ENCODE measurements at regions not wholly inside any gene's neighbourhood (a gene's known extent, or its start where the extent isn't known, plus 50 kb on each side); places are given as distances from the start of the nearest gene placed in this dataset.
"Not testable (repeated sequence)": the region's sequence is repeated elsewhere in the genome, so short reads cannot be mapped to it uniquely, and the experiment has no call there.

DNA sequence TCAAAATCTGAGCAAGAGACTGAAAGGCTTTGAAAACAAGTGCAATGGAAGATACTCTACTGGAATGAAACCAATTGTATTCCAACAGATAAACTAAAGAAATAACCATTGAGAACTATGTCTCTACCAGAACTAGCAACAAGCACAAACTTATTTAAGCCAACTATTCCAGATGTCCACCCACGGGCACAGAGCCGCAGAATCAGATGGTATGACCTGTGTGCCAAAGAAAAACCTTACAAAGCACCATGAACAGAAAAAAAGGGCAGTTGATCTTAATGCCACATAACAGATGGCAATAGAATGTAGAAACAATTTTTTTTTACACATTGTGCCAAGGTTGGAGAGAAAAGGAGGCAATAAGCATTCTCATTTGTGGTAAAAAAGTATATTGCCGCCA, 269.3 kb upstream of the ADGRL3 start:
- no peak for DNase-seq

DNA sequence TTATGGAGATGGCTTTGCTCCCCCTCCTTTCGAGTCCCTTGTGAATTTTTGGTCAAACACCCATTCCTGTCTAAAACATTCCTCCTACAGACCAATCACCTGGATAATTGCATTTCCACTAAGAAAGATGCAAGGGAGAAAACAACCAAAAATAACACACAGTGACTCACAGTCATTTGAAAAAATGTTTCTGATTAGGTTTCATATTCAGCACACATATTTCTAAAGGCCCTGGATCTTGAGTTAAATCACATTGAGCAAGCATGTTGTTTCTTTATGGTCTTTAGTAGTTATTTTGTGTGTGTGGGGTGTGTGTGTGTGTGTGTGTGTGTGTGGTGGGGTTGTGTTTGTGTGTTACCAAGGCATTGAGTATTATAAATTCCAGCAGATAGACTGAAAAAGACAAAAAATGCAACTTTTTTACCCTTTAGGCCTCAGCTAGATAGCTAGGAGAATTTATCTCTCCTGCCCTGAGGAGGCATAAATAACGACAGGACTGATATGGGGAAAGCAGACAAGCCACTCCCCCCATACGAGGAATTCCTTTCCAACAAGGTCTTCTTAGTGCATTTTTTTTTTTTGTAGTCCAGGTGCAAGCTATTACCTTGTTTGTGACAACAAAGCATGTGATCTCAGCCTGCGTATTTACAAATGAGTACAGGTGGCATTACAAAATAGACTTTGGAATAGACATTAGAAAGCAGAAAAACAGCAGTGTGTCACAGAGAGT, 265.4 kb upstream of the ADGRL3 start:
- DNase-seq, result no peak

DNA sequence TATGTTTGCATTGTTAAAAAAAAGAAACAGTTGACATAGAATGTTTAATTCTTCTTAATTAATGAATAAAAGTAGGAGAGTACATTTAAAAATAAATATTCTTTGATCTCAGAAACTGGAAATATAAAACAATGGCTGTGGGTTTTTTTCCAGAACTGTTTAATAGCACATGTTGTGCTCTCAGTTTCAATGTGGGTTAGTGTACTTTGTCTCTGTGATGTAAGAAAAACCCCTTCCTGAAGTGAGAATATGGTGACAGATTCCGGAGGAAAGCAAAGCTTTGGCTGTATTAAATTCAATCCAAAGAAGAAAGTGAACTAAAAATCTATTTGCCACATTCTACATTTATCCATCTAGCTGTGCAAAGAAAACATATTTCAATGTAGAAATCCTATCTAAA, 261.9 kb upstream of the ADGRL3 start:
- no peak for DNase-seq

DNA sequence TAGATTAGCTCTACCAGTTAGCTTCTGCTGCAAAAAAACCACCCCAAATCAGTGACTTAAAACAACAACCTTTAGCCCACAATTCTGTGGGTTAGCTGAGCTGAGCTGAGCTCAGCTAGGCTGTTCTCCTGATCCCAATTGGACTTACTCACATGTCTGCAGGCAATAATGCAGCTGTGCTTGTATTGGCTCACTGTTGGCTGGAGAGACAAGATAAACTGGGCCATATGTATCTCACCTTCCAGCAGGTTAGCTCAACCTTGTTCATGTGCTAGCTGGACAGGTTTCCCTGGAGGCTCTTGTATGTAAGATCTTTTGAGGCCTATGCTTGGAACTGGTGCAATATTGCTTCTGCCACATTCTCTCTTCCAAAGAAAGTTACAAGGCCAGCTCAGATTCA, 261.5 kb upstream of the ADGRL3 start:
- no peak for DNase-seq

GRCh38 chr4:60944060-60944459, 256.1 kb upstream of the ADGRL3 start:
- no peak for DNase-seq

DNA sequence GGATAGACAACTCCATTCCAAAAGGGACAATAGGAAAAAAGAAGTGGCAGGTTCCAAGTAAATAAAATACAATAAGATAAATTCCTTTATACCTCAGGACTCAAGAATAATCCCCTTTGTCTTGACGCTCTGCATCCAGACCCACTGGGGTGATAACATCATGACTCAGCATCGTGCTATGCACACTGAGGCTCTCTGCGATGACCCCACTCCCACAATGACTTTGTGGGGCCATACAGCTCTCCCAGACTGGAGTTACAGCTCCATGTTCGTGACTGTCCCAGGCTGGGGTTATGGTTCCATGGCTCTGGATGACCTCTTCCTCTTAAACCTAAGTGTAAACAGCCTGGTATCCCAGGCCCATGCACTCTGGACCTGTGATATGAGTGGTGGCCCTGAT, 254.5 kb upstream of the ADGRL3 start:
- no peak for DNase-seq

GRCh38 chr4:60948008-60948407, 252.1 kb upstream of the ADGRL3 start:
- no peak for DNase-seq

DNA sequence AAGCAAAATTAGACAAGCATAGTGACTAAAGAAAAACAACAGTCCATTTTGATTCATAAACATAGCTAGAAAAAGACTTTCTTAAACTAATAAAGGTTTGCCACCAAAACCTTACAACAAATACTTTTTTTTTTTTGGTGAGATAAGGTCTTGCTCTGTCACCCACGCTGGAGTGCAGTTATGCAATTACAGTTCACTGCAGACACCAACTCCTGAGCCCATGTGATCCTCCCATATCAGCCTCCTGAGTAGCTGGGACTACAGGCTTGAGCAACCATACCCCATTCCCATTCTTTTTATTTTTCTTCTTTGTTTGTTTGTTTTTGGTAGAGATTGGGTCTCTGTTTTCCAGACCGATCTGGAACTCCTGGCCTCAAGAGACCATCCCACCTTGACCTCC, 247.2 kb upstream of the ADGRL3 start:
- no peak for DNase-seq

DNA sequence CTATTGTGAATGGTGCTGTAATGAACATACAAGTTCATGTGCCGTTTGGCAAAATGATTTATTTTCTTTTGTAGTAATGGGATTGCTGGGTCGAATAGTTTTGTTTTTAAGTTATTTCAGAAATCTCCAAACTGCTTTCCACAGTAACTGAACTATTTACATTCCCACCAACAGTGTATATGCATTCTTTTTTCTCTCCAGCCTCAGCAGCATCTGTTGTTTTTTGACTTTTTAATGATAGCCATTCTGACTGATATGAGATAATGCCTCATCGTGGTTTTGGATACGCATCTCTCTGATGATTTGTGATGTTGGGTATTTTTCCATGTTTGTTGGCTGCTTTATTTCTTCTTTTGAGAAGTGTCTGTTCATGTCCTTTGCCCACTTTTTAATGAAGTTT, 246.3 kb upstream of the ADGRL3 start:
- no peak for DNase-seq

- no peak for DNase-seq
Measured at GRCh38 chr4:60962286-60962685, 237.8 kb upstream of the ADGRL3 start.

- DNase-seq, result no peak
Measured at GRCh38 chr4:60981534-60981933, 218.6 kb upstream of the ADGRL3 start.

DNA sequence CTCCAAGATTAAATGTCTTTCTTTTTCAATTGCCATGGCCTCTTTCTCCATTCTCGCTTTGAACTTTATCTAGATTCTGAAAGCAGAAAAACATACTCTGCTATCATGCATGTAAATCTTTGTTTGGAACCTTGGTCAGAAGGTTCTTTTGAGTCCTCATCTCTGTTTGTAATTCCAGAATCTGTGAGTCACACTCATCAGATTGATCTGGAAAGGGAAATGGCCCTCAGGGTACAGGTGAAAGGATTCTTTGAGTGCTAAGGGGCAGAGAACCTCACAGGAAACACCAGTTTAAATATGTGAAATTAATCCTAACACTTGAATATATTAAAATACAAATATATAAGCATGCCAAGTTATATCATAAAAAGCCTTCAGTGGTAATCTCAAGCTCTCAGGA, 211.0 kb upstream of the ADGRL3 start:
- DNase-seq, result no peak

- DNase-seq, result no peak
Measured at GRCh38 chr4:60992037-60992436, 208.1 kb upstream of the ADGRL3 start.

- no peak for DNase-seq
Measured at GRCh38 chr4:61003301-61003700, 196.8 kb upstream of the ADGRL3 start.

DNA sequence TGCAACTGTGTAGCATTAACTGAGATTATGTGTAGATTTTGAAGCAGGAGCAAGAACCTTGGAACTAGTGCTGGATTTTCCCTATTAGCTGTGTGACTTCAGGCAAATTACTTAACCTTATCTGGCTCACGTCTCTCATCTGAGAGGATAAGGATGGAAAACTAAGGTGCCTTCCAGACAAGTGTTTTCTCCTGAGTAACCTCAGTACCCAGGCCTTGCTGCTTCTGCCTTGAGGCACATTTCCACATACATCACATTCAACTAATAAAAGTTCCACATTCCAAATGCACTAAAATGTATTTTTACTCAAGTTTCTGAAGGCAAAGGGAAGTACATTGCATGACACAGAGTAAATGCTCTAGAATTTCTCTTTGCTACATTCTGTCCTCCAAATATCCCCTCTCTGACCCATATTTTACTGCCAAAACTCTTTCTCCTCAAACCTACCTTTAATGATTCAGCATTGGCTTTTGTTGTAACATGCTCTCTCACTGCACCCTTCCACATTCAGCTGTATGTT, 195.4 kb upstream of the ADGRL3 start:
- no peak for DNase-seq

DNA sequence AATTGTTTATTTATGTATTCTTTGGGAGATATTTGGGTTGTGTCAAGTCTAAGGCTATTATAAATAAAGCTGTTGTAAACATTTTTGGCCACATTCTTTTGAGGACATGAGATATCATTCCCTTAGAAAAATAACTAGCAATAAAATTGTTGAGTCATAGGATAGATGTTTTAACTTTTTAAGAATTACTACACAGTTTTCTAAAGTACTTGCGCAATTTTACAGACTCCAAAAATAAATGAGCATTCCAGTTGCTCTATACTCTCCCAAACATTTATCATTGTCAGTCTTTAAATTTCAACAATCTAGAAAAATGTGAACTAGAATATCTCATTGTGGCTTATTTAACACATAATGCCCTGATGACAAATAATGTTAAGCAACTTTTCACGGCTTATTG, 189.1 kb upstream of the ADGRL3 start:
- DNase-seq, result no peak

DNA sequence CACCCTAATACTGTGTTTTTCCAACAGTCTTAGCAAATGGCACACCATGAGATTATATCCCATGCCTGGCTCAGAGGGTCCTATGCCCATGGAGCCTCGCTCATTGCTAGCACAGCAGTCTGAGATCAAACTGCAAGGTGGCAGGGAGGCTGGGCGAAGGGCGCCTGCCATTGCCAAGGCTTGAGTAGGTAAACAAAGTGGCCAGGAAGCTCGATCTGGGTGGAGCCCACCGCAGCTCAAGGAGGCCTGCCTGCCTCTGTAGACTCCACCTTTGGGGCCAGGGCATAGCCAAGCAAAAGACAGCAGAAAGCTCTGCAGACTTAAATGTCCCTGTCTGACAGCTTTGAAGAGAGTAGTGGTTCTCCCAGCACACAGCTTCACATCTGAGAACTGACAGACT, 188.2 kb upstream of the ADGRL3 start:
- not testable (repeated sequence) for DNase-seq

DNA sequence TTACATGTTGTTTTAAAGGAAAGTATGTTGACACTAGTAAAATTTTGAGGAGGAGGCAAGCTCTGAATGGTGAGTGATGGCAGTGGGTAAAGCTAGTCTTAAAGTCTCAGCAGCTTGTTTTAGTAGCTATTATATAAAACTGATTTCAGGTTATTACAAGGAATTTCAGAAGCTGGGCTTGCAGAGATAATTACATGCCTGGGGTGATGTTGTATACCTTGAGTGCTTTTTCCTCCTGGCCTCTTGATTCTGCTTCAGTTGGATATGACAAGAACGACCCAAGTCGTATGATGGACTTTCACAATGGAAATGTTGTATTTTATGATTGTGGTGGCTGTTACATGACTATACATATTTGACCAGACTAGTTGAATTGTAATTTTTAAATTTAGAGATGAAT, 175.5 kb upstream of the ADGRL3 start:
- DNase-seq, result no peak

DNA sequence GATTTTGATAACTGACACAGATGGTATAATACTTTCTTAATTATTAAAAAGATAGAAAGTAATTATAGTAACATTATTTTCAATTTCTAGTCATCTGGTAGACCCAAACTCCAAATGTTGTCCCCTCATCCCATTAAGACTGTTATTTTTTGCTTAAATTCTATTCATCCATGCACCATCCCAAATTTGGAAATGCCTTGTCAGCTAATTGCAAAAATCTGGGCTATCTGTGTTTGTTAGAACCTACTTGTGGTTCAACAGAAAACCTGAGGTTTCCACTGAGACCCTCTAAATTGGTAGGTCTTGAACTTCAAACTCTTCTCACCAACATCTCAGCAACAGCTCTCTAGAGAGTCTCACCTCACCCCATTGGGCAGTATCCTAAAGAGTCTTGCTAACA, 172.2 kb upstream of the ADGRL3 start:
- DNase-seq, result no peak

- no peak for DNase-seq
Measured at GRCh38 chr4:61036071-61036684, 163.9 kb upstream of the ADGRL3 start.

DNA sequence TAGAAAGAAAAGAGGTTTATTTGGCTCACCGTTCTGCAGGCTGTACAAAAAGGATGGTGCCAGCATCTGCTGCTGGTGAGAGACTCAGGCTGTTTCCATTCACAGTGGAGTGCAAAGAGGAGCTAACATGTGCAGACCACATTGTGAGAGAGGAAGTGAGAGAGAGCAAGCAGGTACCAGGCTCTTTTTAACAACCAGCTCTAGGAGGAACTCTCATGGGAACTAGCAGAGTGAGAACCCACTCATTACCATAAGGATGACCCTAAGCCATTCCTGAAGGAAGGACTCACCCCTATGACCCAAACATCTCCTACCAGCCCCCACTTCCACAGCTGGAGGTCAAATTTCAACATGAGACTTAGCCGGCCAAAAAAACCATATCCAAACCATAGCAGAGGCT, 158.6 kb upstream of the ADGRL3 start:
- no peak for DNase-seq

DNA sequence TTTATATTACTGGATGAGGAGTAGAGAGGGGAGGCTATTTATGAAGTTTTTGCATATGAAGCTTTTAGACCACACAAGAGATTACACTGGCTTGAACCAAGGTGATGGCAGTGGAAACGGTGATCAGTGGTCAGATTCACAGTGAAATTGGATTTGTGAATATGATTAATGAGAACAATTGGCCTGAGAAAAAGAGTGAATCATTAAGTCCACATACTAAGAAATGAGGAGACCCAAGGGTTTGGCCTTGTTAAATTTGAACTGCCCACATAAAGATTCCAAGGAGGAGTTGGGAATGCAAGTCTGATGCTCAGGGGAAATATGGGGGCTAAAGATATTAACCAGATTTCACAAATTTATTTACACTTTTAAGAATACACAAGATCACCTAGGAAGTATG, 155.3 kb upstream of the ADGRL3 start:
- DNase-seq, result no peak

DNA sequence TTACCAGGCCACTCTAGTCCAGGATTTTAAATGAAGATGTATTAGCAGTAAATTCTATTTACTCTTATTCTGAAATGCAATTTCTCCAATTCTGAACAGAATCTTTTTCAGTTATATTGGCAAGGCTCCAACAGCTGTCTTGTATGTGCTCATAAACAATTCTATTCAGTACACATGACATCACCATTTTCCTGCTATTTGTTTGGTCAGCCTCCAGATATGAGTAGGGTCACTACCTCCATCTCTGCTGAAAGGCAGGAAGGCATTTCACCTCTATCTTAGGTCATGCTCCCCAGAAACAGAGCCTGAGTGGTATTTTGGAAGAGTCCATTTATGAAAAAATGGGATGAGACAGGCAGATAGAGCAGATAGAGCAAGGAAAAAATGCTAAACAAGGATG, 151.1 kb upstream of the ADGRL3 start:
- no peak for DNase-seq

DNA sequence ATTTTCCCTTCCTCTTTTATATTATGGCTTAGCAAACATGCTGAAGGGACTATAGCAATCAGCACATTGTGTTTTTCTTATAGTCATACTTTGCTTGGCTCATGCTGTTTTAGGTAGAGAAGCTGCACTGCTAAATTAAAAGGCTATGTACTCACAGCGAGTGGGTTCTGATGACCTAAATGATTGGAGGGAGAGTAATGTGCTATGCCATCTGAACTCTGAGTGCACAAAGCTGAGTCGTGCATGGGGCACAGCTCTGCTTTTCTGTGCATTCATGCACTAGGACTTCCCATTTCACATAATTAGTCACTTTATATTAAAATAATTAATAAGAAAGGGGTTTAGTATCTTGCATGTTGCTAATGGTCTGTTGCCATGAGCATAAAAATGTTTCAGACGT, 132.7 kb upstream of the ADGRL3 start:
- no peak for DNase-seq

- DNase-seq, result no peak
Measured at GRCh38 chr4:61068060-61068459, 132.1 kb upstream of the ADGRL3 start.
